PC-3 (cell line): ENCODE measurements at regions not wholly inside any gene's neighbourhood (a gene's known extent, or its start where the extent isn't known, plus 50 kb on each side); places are given as distances from the start of the nearest gene placed in this dataset.

Experiments used
- ATAC-seq: fragments of 200-7000 bp; cut with Tn5 transposase; 2 replicates; pipeline ENCODE4 v1.9.1; 2020; ENCODE audit warnings: mild to moderate bottlenecking, moderate library complexity
- BruUV-seq: library from RNA; stranded (reverse); fragments of 400-500 nt; replicated peaks from 2 replicates; lab custom pipeline; 2021; lab: Mats Ljungman, UMichigan
- CTCF ChIA-PET: fragments of 300-600 bp; sonication (Branson Sonifier 250); formaldehyde crosslinking; loops from one replicate; lab custom pipeline; 2022; ENCODE audit warnings: antibody characterized with exemption; lab: Charles Lee
- POLR2A ChIA-PET: fragments of 300-600 bp; sonication (Branson Sonifier 250); formaldehyde crosslinking; loops from one replicate; lab custom pipeline; 2022; ENCODE audit warnings: antibody characterized with exemption; ENCODE audit not compliant: unreplicated experiment; lab: Charles Lee
- DNase-seq: peaks from one replicate; pipeline ENCODE4 v3.0.0-alpha.2; 2015
- H2AFZ ChIP-seq: fragments of 300-600 bp; sonication (generic); 2 replicates; pipeline ENCODE4 v1.6.0; 2016; ENCODE audit warnings: antibody characterized with exemption, low read length
- H3F3A ChIP-seq: fragments of 300-600 bp; sonication (generic); one replicate; pipeline ENCODE4 v1.6.0; 2017; ENCODE audit warnings: antibody characterized with exemption, low read length, control low read depth, mild to moderate bottlenecking; ENCODE audit not compliant: unreplicated experiment
- H3K27ac ChIP-seq: fragments of 300-600 bp; sonication (generic); 2 replicates; pipeline ENCODE4 v1.5.1; 2016; ENCODE audit warnings: mild to moderate bottlenecking, low read length
- H3K27me3 ChIP-seq: fragments of 300-600 bp; sonication (generic); 2 replicates; pipeline ENCODE4 v1.6.1; 2016; ENCODE audit warnings: low read length, mixed read lengths
- H3K36me3 ChIP-seq: fragments of 300-600 bp; sonication (generic); 2 replicates; pipeline ENCODE4 v1.6.1; 2016; ENCODE audit warnings: low read depth, mixed run types, low read length, mixed read lengths
- H3K4me1 ChIP-seq: fragments of 300-600 bp; sonication (generic); 2 replicates; pipeline ENCODE4 v1.5.1; 2016; ENCODE audit warnings: low read length; ENCODE audit not compliant: insufficient read depth
- H3K4me2 ChIP-seq: fragments of 300-600 bp; sonication (generic); 2 replicates; pipeline ENCODE4 v1.6.0; 2016; ENCODE audit warnings: low read length
- H3K4me3 ChIP-seq: fragments of 300-600 bp; sonication (generic); 2 replicates; pipeline ENCODE4 v1.5.1; 2016; ENCODE audit warnings: mild to moderate bottlenecking, low read length, mixed read lengths
- H3K79me2 ChIP-seq: fragments of 300-600 bp; sonication (generic); 2 replicates; pipeline ENCODE4 v1.6.1; 2017; ENCODE audit warnings: low read length, mixed read lengths
- H3K9ac ChIP-seq: fragments of 300-600 bp; sonication (generic); 2 replicates; pipeline ENCODE4 v1.6.0; 2016; ENCODE audit warnings: mild to moderate bottlenecking, low read length
- H3K9me2 ChIP-seq: fragments of 300-600 bp; sonication (generic); replicated peaks from 2 replicates; pipeline ENCODE4 v1.6.1; 2016; ENCODE audit warnings: mixed run types, low read length, mixed read lengths
- H3K9me3 ChIP-seq: fragments of 300-600 bp; sonication (generic); 2 replicates; pipeline ENCODE4 v1.6.1; 2016; ENCODE audit warnings: low read length, mixed read lengths
- H4K20me1 ChIP-seq: fragments of 300-600 bp; sonication (generic); 2 replicates; pipeline ENCODE4 v1.6.1; 2016; ENCODE audit warnings: low read length, mixed read lengths
- CTCF ChIP-seq: fragments of 300-600 bp; sonication (generic); conservative IDR thresholded peaks from 2 replicates; pipeline ENCODE4 v1.5.1; 2017; ENCODE audit warnings: antibody characterized with exemption, low read depth, mild to moderate bottlenecking, low read length
- EZH2 ChIP-seq: fragments of 300-600 bp; sonication (generic); IDR thresholded peaks from one replicate; pipeline ENCODE4 v1.6.1; 2017; ENCODE audit warnings: antibody characterized with exemption, mild to moderate bottlenecking, low read length; ENCODE audit not compliant: unreplicated experiment
- EZH2phosphoT487 ChIP-seq: fragments of 300-600 bp; sonication (generic); IDR thresholded peaks from 2 replicates; pipeline ENCODE4 v1.6.1; 2018; ENCODE audit warnings: mild to moderate bottlenecking, antibody characterized with exemption, low read length, borderline replicate concordance
- intact Hi-C: fragments of 100-400 bp; cut with micrococcal nuclease; formaldehyde crosslinking; loops from 2 replicates; pipeline ENCODE4 v1.9.0; 2023

DNA sequence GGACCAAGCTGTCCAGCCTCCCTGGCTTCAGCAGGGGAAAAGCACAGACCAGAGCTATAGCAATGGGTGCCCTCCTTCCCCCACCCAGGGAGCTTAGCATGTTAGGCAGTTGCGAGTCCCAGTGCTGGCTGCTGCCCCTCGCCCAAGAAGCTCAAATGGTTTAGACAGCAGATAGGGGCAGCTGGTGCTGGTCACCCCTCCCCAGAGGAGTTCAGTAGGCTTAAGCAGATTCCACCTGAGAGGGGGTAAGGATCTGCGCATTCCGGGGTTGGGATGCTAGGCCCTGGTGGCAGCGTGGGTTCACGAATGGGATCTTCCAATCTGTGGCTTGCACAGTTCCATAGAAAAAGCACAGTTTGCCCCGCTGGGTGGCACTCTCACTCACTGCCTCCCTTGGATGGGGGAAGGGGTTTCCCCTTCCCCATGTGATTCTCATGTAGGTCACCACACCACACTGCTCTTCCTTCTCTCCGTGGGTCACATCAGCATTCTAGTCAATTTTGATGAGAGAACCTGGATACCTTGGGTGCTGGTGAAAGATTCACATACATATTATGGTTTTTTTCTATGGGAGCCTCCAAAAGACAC is 665.6 kb downstream of the C12orf50 start:
- Histone ChIP-seq H3K9me2 (no peaks in the 10 kb centered on the region), H3F3A (no peaks in the 10 kb centered on the region), H4K20me1 (no peaks in the 10 kb centered on the region), H3K36me3 (no peaks in the 10 kb centered on the region), H3K4me3 (no peak overlapping the region), H2AFZ (no peak overlapping the region), H3K4me1 (no peaks in the 10 kb centered on the region), H3K27me3 (no peaks in the 10 kb centered on the region), H3K79me2 (no peaks in the 10 kb centered on the region), H3K9me3 (no peaks in the 10 kb centered on the region), H3K27ac (no peak overlapping the region), H3K9ac (no peak overlapping the region), H3K4me2 (no peak overlapping the region)
- ATAC-seq: no peak
- TF ChIP-seq CTCF: no peak
- TF ChIP-seq EZH2: no peak
- no peak for TF ChIP-seq EZH2phosphoT487
- intact Hi-C loops: no loop called here
- CTCF ChIA-PET: no interaction called here
- BruUV-seq: no TSS peak
- POLR2A ChIA-PET: no interaction called here
- peak; percentile 16 for DNase-seq

- no peak overlapping the region for H3K4me3 ChIP-seq
- H3K4me2 ChIP-seq: no peak overlapping the region
- H3K27ac ChIP-seq: no peak overlapping the region
- no peak overlapping the region for H2AFZ ChIP-seq
- peaks cover 25% of the 10 kb centered on the region for H3K4me1 ChIP-seq
- ChIA-PET CTCF (no interaction called here), POLR2A (no interaction called here)
- DNase-seq (no peak), ATAC-seq (no peak)
- no peaks in the 10 kb centered on the region for H3F3A ChIP-seq
- H4K20me1 ChIP-seq: no peaks in the 10 kb centered on the region
- intact Hi-C loops: loop anchor here (2.0 to 10.0 kb wide), 5 partner anchors 77 to 615 kb away; no protein-coding TSS in a partner anchor
- no peaks in the 10 kb centered on the region for H3K27me3 ChIP-seq
- no peaks in the 10 kb centered on the region for H3K79me2 ChIP-seq
- H3K9me3 ChIP-seq: no peaks in the 10 kb centered on the region
- BruUV-seq: no TSS peak
- H3K9me2 ChIP-seq: no peaks in the 10 kb centered on the region
- TF ChIP-seq EZH2phosphoT487: no peak
- TF ChIP-seq EZH2: no peak
- no peak for TF ChIP-seq CTCF
- no peaks in the 10 kb centered on the region for H3K36me3 ChIP-seq
- no peak overlapping the region for H3K9ac ChIP-seq
These were observed 679.5 kb downstream of the C12orf50 start for GRCh38 chr12:87349681-87350080.

GRCh38 chr12:87348071-87348470 is 681.1 kb downstream of the C12orf50 start:
- TF ChIP-seq CTCF (no peak), EZH2phosphoT487 (no peak), EZH2 (no peak)
- Histone ChIP-seq H3K4me3 (peak overlapping the region; percentile 20; the same call in 1 of the 2 replicates), H4K20me1 (no peaks in the 10 kb centered on the region), H3K36me3 (no peaks in the 10 kb centered on the region), H3K4me2 (peak overlapping the region; percentile 61), H3K9me2 (no peaks in the 10 kb centered on the region), H3K27ac (peak overlapping the region; percentile 84), H3K9me3 (no peaks in the 10 kb centered on the region), H3K9ac (peak overlapping the region; percentile 20), H3K79me2 (no peaks in the 10 kb centered on the region), H3K27me3 (no peaks in the 10 kb centered on the region), H3K4me1 (peaks cover 25% of the 10 kb centered on the region), H2AFZ (no peak overlapping the region), H3F3A (no peaks in the 10 kb centered on the region)
- intact Hi-C loops: loop anchor here (1.0 to 10.0 kb wide), 7 partner anchors 79 to 613 kb away; no protein-coding TSS in a partner anchor
- POLR2A ChIA-PET: no interaction called here
- ATAC-seq: peak; percentile 95
- no TSS peak for BruUV-seq
- CTCF ChIA-PET: no interaction called here
- peak; percentile 84 for DNase-seq
